Psoas muscle (tissue), 7 donors: ENCODE measurements at regions not wholly inside any gene's neighbourhood (a gene's known extent, or its start where the extent isn't known, plus 50 kb on each side); places are given as distances from the start of the nearest gene placed in this dataset.

Experiments
- ATAC-seq, 4 donors: fragments of 200-7000 bp; cut with Tn5 transposase; one replicate each; pipeline ENCODE4 v1.9.1; 2020; ENCODE audit warnings: moderate library complexity in 3 of 4, mild to moderate bottlenecking in 2 of 4
- DNase-seq, 2 donors: peaks; one replicate each; pipeline ENCODE4 v3.0.0-alpha.2; 2020
- H3K27ac ChIP-seq: fragments of 200-600 bp; one replicate; pipeline ENCODE4 v1.8.0; 2022
- H3K27me3 ChIP-seq, 3 donors: fragments of 200-600 bp in 1 of 3; one replicate each; pipeline versions ENCODE4 v1.6.1 to v1.8.0; 2013 to 2022; ENCODE audit warnings: low read length in 2 of 3, mild to moderate bottlenecking in 2 of 3, moderate library complexity in 1 of 3; ENCODE audit not compliant: insufficient read depth in 3 of 3
- H3K36me3 ChIP-seq, 2 donors: fragments of 200-600 bp in 1 of 2; one replicate each; pipeline versions ENCODE4 v1.6.1 to v1.8.0; 2013 to 2022; ENCODE audit warnings: low read depth in 1 of 2, mild to moderate bottlenecking in 1 of 2, moderate library complexity in 1 of 2; ENCODE audit not compliant: insufficient read depth in 1 of 2
- H3K4me1 ChIP-seq: fragments of 200-600 bp; one replicate; pipeline ENCODE4 v1.8.0; 2022
- H3K4me3 ChIP-seq: fragments of 200-600 bp; one replicate; pipeline ENCODE4 v1.8.0; 2022; ENCODE audit warnings: mild to moderate bottlenecking
- H3K9me3 ChIP-seq: fragments of 200-600 bp; one replicate; pipeline ENCODE4 v1.8.0; 2022
- WGBS, 3 donors: extraction: QIAGEN DNeasy Blood & Tissue Kit; methylation state at CpG; one replicate each; pipeline versions ENCODE4 v1.1.6 to v1.1.7; 2013; 5-methylcytosine and 5-hydroxymethylcytosine counted together
- intact Hi-C, 2 donors: fragments of 100-400 bp; cut with DNase I; formaldehyde crosslinking; loops; one replicate each; pipeline versions ENCODE4 v1.11.0 to v1.14.2; 2022
- TF ChIP-seq, protein P1 (sequence below): fragments of 200-600 bp; IDR thresholded peaks from one replicate; pipeline ENCODE4 v1.8.0; 2022; ENCODE audit warnings: antibody characterized with exemption
- donor health status: healthy with polysubstance abuse.
- donor health status: DM: no; HTN: no; CAD: no; lungs with moderate emphysema.
- donor health status: Bipolar disorder and iron deficiency.
- donor health status: healthy.
- donor health status: DM: yes; HTN: yes; CAD: no.
- donor health status: DM: no; HTN: no; CAD: no.
- donor health status: DM: yes; HTN: yes; CAD: no.

DNA sequence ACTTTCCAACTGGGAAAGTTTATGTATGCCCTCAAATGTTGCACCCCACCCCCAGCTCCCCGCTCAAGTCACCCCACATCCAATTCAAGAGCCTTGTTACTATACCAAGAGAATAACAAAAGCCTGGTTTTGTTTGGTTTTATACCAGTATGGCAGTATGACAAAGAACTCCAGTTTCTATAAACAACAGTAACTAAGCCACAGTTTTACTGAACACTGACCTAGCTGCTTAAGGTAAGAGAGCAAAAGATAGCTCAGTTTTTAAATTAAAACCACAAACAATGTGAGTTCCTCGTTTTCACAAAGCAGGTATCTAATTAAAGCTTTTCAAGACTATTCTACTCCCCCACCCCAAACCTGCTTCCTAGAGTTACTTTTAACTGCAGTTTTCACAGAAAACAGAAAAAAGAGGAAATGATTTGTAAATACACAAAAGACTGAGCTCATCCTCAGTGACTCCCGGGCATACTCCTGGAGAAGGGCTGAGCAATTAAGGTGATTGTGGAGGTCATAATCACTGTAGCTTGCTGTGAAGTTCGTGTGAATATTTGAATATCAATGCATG is 59.3 kb upstream of the LHX8 start:
- TF ChIP-seq, protein P1, sequence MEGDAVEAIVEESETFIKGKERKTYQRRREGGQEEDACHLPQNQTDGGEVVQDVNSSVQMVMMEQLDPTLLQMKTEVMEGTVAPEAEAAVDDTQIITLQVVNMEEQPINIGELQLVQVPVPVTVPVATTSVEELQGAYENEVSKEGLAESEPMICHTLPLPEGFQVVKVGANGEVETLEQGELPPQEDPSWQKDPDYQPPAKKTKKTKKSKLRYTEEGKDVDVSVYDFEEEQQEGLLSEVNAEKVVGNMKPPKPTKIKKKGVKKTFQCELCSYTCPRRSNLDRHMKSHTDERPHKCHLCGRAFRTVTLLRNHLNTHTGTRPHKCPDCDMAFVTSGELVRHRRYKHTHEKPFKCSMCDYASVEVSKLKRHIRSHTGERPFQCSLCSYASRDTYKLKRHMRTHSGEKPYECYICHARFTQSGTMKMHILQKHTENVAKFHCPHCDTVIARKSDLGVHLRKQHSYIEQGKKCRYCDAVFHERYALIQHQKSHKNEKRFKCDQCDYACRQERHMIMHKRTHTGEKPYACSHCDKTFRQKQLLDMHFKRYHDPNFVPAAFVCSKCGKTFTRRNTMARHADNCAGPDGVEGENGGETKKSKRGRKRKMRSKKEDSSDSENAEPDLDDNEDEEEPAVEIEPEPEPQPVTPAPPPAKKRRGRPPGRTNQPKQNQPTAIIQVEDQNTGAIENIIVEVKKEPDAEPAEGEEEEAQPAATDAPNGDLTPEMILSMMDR = no peak
- no peak overlapping the region for H3K4me3 ChIP-seq
- no peak for ATAC-seq
- peaks cover 0 to 2% (median 0%) of the 10 kb centered on the region in 3 donors for H3K27me3 ChIP-seq
- WGBS, 3 donors = 5 to 9% (median 7%) methylated on average over 4 of the region's 4 CpGs
- no peak for DNase-seq
- H3K36me3 ChIP-seq = no peaks in the 10 kb centered on the region
- no peaks in the 10 kb centered on the region for H3K4me1 ChIP-seq
- intact Hi-C loops = no loop called here
- H3K27ac ChIP-seq = no peak overlapping the region
- H3K9me3 ChIP-seq = no peaks in the 10 kb centered on the region

DNA sequence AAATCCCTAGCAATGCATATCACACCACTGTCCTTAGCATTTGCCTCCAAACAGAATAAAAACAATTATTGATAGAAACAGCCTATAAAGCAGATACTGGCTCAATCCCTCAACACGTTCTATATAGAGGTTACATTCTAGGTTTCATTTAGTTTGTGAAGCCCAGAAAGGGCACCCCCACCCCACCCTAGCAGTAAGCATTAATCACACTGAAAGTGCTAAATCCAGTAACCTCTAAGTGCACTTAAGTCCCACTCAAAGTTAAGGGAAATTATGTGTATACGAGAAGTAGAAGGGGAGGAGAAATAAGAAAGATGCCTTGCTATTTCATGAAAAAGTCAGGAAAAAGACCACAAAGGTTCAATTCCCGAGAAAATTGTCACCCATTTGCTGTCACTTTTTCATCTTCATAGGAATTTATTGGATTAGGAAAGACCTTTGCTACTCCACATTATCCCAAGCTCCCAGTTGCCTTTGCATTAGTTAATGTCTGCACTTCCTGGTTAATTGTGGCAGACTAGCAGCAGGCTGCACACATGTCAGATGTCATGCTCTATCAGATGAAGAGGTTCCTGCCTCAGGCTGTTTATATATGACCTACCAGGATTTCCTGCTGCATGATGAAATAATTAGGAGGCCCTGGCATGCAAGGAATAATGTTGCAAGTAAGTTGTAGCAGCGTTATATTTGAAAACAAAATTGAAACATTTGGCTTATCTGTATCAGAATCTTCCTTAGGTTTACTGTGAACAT is 54.5 kb upstream of the LHX8 start:
- H3K4me3 ChIP-seq = no peak overlapping the region
- no peaks in the 10 kb centered on the region for H3K9me3 ChIP-seq
- intact Hi-C loops = no loop called here
- ATAC-seq (no peak), DNase-seq (no peak)
- no peak overlapping the region for H3K27ac ChIP-seq
- no peaks in the 10 kb centered on the region for H3K27me3 ChIP-seq
- TF ChIP-seq, protein P1 = no peak
- 20 to 24% (median 20%) methylated on average over 4 of the region's 4 CpGs for WGBS, 3 donors
- no peaks in the 10 kb centered on the region for H3K36me3 ChIP-seq
- H3K4me1 ChIP-seq = no peaks in the 10 kb centered on the region

DNA sequence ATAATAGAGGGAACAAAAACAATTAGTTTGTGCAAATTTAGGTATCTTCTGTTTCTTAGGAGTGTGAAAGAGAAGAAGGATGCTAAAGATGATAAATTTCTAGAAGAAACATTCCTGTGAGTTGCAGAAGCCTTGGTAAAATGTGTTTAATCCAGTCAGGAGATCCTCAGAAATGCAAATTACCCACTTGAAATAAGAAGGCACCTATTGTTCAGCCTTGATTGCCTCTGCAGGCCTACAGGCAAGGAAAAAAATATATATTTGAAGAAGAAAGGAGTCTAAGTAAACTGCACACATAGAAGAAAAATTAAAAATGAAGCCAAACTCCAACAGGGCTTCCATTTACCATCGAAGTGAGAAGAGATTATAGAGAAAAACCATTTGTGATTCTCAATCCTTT is 51.0 kb upstream of the LHX8 start:
- intact Hi-C loops = no loop called here

DNA sequence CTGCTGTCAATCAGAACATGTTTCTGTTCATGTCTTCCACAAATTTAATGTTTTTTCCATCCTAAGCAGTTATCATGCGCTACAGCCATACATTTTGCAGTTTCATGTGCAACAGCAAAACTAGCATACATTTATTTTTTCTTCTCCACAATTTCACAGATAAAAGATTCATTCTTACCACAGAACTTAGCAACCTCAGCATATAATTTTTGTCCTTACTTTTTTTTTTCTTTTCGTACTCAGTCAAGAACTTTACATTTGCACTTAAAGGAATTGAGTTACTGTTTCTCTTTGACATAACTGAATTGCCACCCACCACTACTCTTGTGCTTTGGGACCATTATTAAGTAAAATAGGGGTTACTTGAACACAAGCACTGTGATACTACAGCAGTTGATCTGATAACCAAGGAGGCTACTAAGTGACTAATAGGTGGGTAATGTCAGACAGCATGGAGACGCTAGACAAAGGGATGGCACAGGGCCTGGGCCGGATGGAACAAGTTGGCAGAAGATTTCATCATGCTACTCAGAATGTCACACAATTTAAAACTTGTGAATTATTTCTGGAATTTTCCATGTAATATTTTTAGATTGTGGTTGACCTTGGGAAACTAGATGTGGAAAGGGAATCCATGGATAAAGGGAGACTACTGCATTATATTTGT is 50.2 kb upstream of the LHX8 start:
- ATAC-seq (no peak), DNase-seq (no peak)
- Histone ChIP-seq H3K27me3 (no peaks in the 10 kb centered on the region), H3K4me3 (no peak overlapping the region), H3K9me3 (no peaks in the 10 kb centered on the region), H3K27ac (no peak overlapping the region), H3K36me3 (no peaks in the 10 kb centered on the region), H3K4me1 (no peaks in the 10 kb centered on the region)
- TF ChIP-seq, protein P1 = no peak
- intact Hi-C loops = no loop called here
- 34 to 59% (median 41%) methylated on average over 4 of the region's 4 CpGs for WGBS, 3 donors

More for the DNA sequence above, 51.0 kb upstream of the LHX8 start:
- TF ChIP-seq, protein P1 = no peak
- Histone ChIP-seq H3K27ac (no peak overlapping the region), H3K27me3 (no peaks in the 10 kb centered on the region), H3K36me3 (no peaks in the 10 kb centered on the region), H3K4me1 (no peaks in the 10 kb centered on the region), H3K9me3 (no peaks in the 10 kb centered on the region), H3K4me3 (no peak overlapping the region)
- WGBS, 3 donors = 5 to 20% (median 13%) methylated on average over 1 of the region's 1 CpG
- DNase-seq (no peak), ATAC-seq (no peak)
